ENCODE measurements at regions not wholly inside any gene's neighbourhood (a gene's known extent, or its start where the extent isn't known, plus 50 kb on each side); places are given as distances from the start of the nearest gene placed in this dataset.

- TF ChIP-seq POLR2A (IDR thresholded peaks at IDR 0.05), result no peak
- TF ChIP-seq CTCF (IDR thresholded peaks at IDR 0.05), result no peak
Observed at GRCh38 chr3:110900576-110900975, 171.0 kb upstream of the NECTIN3 start.
